HepG2 (cell line): ENCODE measurements at regions not wholly inside any gene's neighbourhood (a gene's known extent, or its start where the extent isn't known, plus 50 kb on each side); places are given as distances from the start of the nearest gene placed in this dataset.

Experiments
- ATAC-seq: fragments of 200-7000 bp; cut with Tn5 transposase; 3 replicates; pipeline ENCODE4 v1.9.1; 2020; ENCODE audit warnings: mild to moderate bottlenecking, moderate library complexity
- BruUV-seq: library from RNA; stranded (reverse); fragments of 400-500 nt; replicated peaks from 2 replicates; lab custom pipeline; 2021; lab: Mats Ljungman, UMichigan
- CTCF ChIA-PET: fragments of 300-600 bp; formaldehyde crosslinking; extraction: SDS; loops from one replicate; lab custom pipeline; 2021; ENCODE audit warnings: low total read pairs, inconsistent platforms, low intra/inter-chr PET ratio; lab: Yijun Ruan, JAX
- POLR2A ChIA-PET: fragments of 350-600 bp; sonication (Branson Sonifier 250); formaldehyde crosslinking; loops from one replicate; lab custom pipeline; 2020; ENCODE audit warnings: antibody characterized with exemption, inconsistent platforms; lab: Yijun Ruan, JAX
- DNase-seq: peaks from one replicate; pipeline ENCODE4 v3.0.0-alpha.2; 2015; ENCODE audit warnings: low spot score
- FAIRE-seq: peaks from 3 replicates; lab custom pipeline; 2011; peaks lifted over from hg19 to GRCh38; lab: Jason Lieb, UNC
- H2AFZ ChIP-seq: one replicate; pipeline ENCODE4 v1.6.1; 2011; ENCODE audit warnings: low read length, inconsistent platforms
- H3K27ac ChIP-seq: fragments of 300-600 bp; 3 replicates; pipeline ENCODE4 v1.8.0; 2011; ENCODE audit warnings: mixed run types, mild to moderate bottlenecking, mixed read lengths, low read length, inconsistent platforms; ENCODE audit not compliant: insufficient read depth; ENCODE audit errors: extremely low read length
- H3K27me3 ChIP-seq, 2 experiments: fragments of 200-600 bp in 1 of 2; 2 replicates in 1 of 2; 3 replicates in 1 of 2; pipeline versions ENCODE4 v1.6.0 to v1.8.0; 2011; ENCODE audit warnings: low read length in 2 of 2, mild to moderate bottlenecking in 2 of 2, moderate library complexity in 2 of 2, inconsistent platforms in 1 of 2; ENCODE audit not compliant: insufficient read depth in 2 of 2, control insufficient read depth in 1 of 2
- H3K36me3 ChIP-seq, 2 experiments: fragments of 200-600 bp in 1 of 2; replicated peaks in 1 of 2; 2 replicates in 1 of 2; 3 replicates in 1 of 2; pipeline versions ENCODE4 v1.5.1 to v1.8.0; 2011; ENCODE audit warnings: low read length in 2 of 2, inconsistent platforms in 1 of 2; ENCODE audit not compliant: insufficient read depth in 2 of 2, control insufficient read depth in 1 of 2
- H3K4me1 ChIP-seq: 2 replicates; pipeline ENCODE4 v1.5.1; 2012; ENCODE audit warnings: low read length, inconsistent platforms; ENCODE audit not compliant: insufficient read depth
- H3K4me2 ChIP-seq: 2 replicates; pipeline ENCODE4 v1.6.0; 2011; ENCODE audit warnings: low read depth, low read length, inconsistent platforms
- H3K4me3 ChIP-seq, 3 experiments: fragments of 200-600 bp in 1 of 3; sonication (generic), shearing (Covaris generic) in 1 of 3; replicated peaks in 1 of 3; 2 replicates each; pipeline ENCODE4 v1.5.1; 2011 to 2016; ENCODE audit warnings: low read length in 3 of 3, inconsistent platforms in 2 of 3, low read depth in 2 of 3, mild to moderate bottlenecking in 2 of 3, control low read depth in 1 of 3, mixed read lengths in 1 of 3; ENCODE audit not compliant: insufficient read depth in 1 of 3
- H3K79me2 ChIP-seq: one replicate; pipeline ENCODE4 v1.6.1; 2011; ENCODE audit warnings: low read length, inconsistent platforms; ENCODE audit not compliant: insufficient read depth
- H3K9ac ChIP-seq: 2 replicates; pipeline ENCODE4 v1.6.0; 2011; ENCODE audit warnings: mild to moderate bottlenecking, low read depth, low read length, inconsistent platforms; ENCODE audit not compliant: insufficient read depth
- H3K9me3 ChIP-seq: 2 replicates; pipeline ENCODE4 v1.5.1; 2012; ENCODE audit warnings: mild to moderate bottlenecking, low read length
- H4K20me1 ChIP-seq: 2 replicates; pipeline ENCODE4 v1.6.0; 2011; ENCODE audit warnings: inconsistent platforms, mild to moderate bottlenecking, low read length, moderate library complexity; ENCODE audit not compliant: insufficient read depth
- CC2D1A ChIP-seq: sonication (generic); formaldehyde crosslinking; IDR thresholded peaks from 2 replicates; pipeline ENCODE4 v1.8.1; 2023; ENCODE audit warnings: mild to moderate bottlenecking, missing genetic modification reagents
- EHMT2 ChIP-seq: fragments of 200-600 bp; sonication (generic); IDR thresholded peaks from 2 replicates; pipeline ENCODE4 v1.7.0; 2017; ENCODE audit warnings: antibody characterized with exemption, low read depth, low read length, borderline replicate concordance
- GPN1 ChIP-seq: sonication (generic); formaldehyde crosslinking; IDR thresholded peaks from 2 replicates; pipeline ENCODE4 v1.5.1; 2020; ENCODE audit warnings: missing genetic modification reagents, borderline replicate concordance
- MATR3 ChIP-seq: sonication (generic); formaldehyde crosslinking; IDR thresholded peaks from 2 replicates; pipeline ENCODE4 v1.4.0; 2020; ENCODE audit warnings: missing genetic modification reagents
- MED1 ChIP-seq: sonication (generic); formaldehyde crosslinking; IDR thresholded peaks from 2 replicates; pipeline ENCODE4 v1.4.0; 2020; ENCODE audit warnings: missing genetic modification reagents
- RFX3 ChIP-seq: IDR thresholded peaks from 2 replicates; pipeline ENCODE4 v1.6.1; 2016; ENCODE audit warnings: missing biosample characterization, missing genetic modification reagents
- THAP7 ChIP-seq: sonication (generic); formaldehyde crosslinking; IDR thresholded peaks from 2 replicates; pipeline ENCODE4 v1.8.1; 2023; ENCODE audit warnings: mild to moderate bottlenecking, missing genetic modification reagents
- ZNF749 ChIP-seq: sonication (generic); formaldehyde crosslinking; IDR thresholded peaks from 2 replicates; pipeline ENCODE4 v1.8.0; 2022; ENCODE audit warnings: mild to moderate bottlenecking, missing genetic modification reagents, moderate library complexity, borderline replicate concordance
- ZSCAN12 ChIP-seq: sonication (generic); formaldehyde crosslinking; IDR thresholded peaks from 2 replicates; pipeline ENCODE4 v1.9.0; 2021; ENCODE audit warnings: mild to moderate bottlenecking, missing genetic modification reagents
- WGBS: methylation state at CpG from one replicate; pipeline ENCODE4 v1.1.6; 2017; ENCODE audit warnings: low lambda C conversion rate; 5-methylcytosine and 5-hydroxymethylcytosine counted together
- in situ Hi-C: cut with HindIII; loops from 2 replicates; pipeline ENCODE4 v1.10.0; 2017; ENCODE audit warnings: low pct_unique_long_range_greater_than_20kb; ENCODE audit not compliant: extremely low pct_ligation_motif_present
- intact Hi-C: fragments of 100-400 bp; cut with micrococcal nuclease; formaldehyde crosslinking; loops from one replicate; pipeline ENCODE4 v1.10.0; 2022; ENCODE audit not compliant: unreplicated experiment

- no peaks in the 10 kb centered on the region for H4K20me1 ChIP-seq
- DNase-seq, result no peak
- no peak for ATAC-seq
- no peaks in the 10 kb centered on the region for H3K27me3 ChIP-seq
- no peak for TF ChIP-seq MATR3 (CRISPR knock-in tag)
- no peak for TF ChIP-seq ZNF749
- no peak for TF ChIP-seq CC2D1A
- TF ChIP-seq THAP7 (CRISPR knock-in tag), result no peak
- TF ChIP-seq RFX3, result no peak
- no peak for TF ChIP-seq MED1
- no peak for TF ChIP-seq ZSCAN12 (CRISPR knock-in tag)
- H3K4me1 ChIP-seq, result no peaks in the 10 kb centered on the region
- no peak overlapping the region for H3K9ac ChIP-seq
- intact Hi-C loops (no loop called here), in situ Hi-C loops (no loop called here)
- H3K27ac ChIP-seq, result no peak overlapping the region
- no peaks in the 10 kb centered on the region for H3K79me2 ChIP-seq
- no peak for FAIRE-seq
- BruUV-seq, result no TSS peak
- POLR2A ChIA-PET, result no interaction called here
- CTCF ChIA-PET, result no interaction called here
- H3K4me3 ChIP-seq, result no peak overlapping the region
- no peak overlapping the region for H3K4me2 ChIP-seq
- H3K9me3 ChIP-seq, result no peaks in the 10 kb centered on the region
- H2AFZ ChIP-seq, result no peak overlapping the region
- no peaks in the 10 kb centered on the region for H3K36me3 ChIP-seq
Measured at GRCh38 chr2:144082327-144082726, 437.6 kb downstream of the ZEB2 start.

- no peaks in the 10 kb centered on the region for H3K36me3 ChIP-seq
- no peak for TF ChIP-seq EHMT2
- TF ChIP-seq GPN1 (CRISPR knock-in tag), result no peak
- H4K20me1 ChIP-seq, result no peaks in the 10 kb centered on the region
- no TSS peak for BruUV-seq
- ChIA-PET CTCF (no interaction called here), POLR2A (no interaction called here)
- no peaks in the 10 kb centered on the region for H3K9me3 ChIP-seq
- H2AFZ ChIP-seq, result no peak overlapping the region
- intact Hi-C loops, result no loop called here
- H3K4me1 ChIP-seq, result no peaks in the 10 kb centered on the region
- in situ Hi-C loops, result no loop called here
- no peak overlapping the region for H3K4me3 ChIP-seq
- 35% methylated on average over 2 of the region's 2 CpGs for WGBS
- no peak for DNase-seq
- H3K9ac ChIP-seq, result no peak overlapping the region
- H3K79me2 ChIP-seq, result no peaks in the 10 kb centered on the region
- H3K27ac ChIP-seq, result no peak overlapping the region
- no peak for FAIRE-seq
- H3K27me3 ChIP-seq, result no peaks in the 10 kb centered on the region
- H3K4me2 ChIP-seq, result no peak overlapping the region
- no peak for ATAC-seq
Measured at GRCh38 chr2:144081272-144081671, 438.6 kb downstream of the ZEB2 start.
